ENCODE measurements at regions not wholly inside any gene's neighbourhood (a gene's known extent, or its start where the extent isn't known, plus 50 kb on each side); places are given as distances from the start of the nearest gene placed in this dataset.
A peak's percentile ranks its signal among the peaks of the same experiment; 100 is the strongest.

- no peak for TF ChIP-seq POLR2A (IDR thresholded peaks at IDR 0.05)
- no peak for TF ChIP-seq CTCF (IDR thresholded peaks at IDR 0.05)
- 91 to 95% methylated on average over 3 of the region's 3 CpGs for WGBS, 2 donors
- Histone ChIP-seq H3K36me3 (ENCODE audit: low read depth, missing control alignments) (no peaks in the 10 kb centered on the region), H3K27me3 (no peaks in the 10 kb centered on the region), H3K4me1 (no peaks in the 10 kb centered on the region), H3K4me3 (no peak overlapping the region), H3K27ac (no peak overlapping the region), H3K9me3 (no peaks in the 10 kb centered on the region)
- no peak for DNase-seq
- intact Hi-C loops (cut with DNase I; ENCODE audit: low total_unique reads), result no loop called here
Measured at GRCh38 chr6:140090871-140091270, 716.4 kb upstream of the CITED2 start.

GRCh38 chr6:140083375-140083774 lies 708.9 kb upstream of the CITED2 start:
- no peak overlapping the region for H3K27ac ChIP-seq
- intact Hi-C loops (cut with DNase I; ENCODE audit: low total_unique reads), result no loop called here

GRCh38 chr6:140082867-140083297 lies 708.4 kb upstream of the CITED2 start:
- Histone ChIP-seq H3K9me3 (no peaks in the 10 kb centered on the region), H3K4me1 (peaks cover 23% of the 10 kb centered on the region), H3K36me3 (ENCODE audit: low read depth, missing control alignments) (no peaks in the 10 kb centered on the region), H3K27me3 (no peaks in the 10 kb centered on the region), H3K27ac (no peak overlapping the region), H3K4me3 (no peak overlapping the region)
- intact Hi-C loops (cut with DNase I; ENCODE audit: low total_unique reads), result no loop called here
- DNase-seq, result peak; percentile 32
- 44 to 45% methylated on average over 1 of the region's 1 CpG for WGBS, 2 donors
- TF ChIP-seq CTCF (IDR thresholded peaks at IDR 0.05) (no peak), POLR2A (IDR thresholded peaks at IDR 0.05) (no peak)

More at GRCh38 chr6:140083375-140083774, 708.9 kb upstream of the CITED2 start:
- Histone ChIP-seq H3K4me3 (no peak overlapping the region), H3K27me3 (no peaks in the 10 kb centered on the region), H3K36me3 (ENCODE audit: low read depth, missing control alignments) (no peaks in the 10 kb centered on the region), H3K9me3 (no peaks in the 10 kb centered on the region), H3K4me1 (peaks cover 23% of the 10 kb centered on the region)
- whole genome bisulfite sequencing, 2 donors, result 89 to 90% methylated on average over 3 of the region's 3 CpGs
- no peak for DNase-seq
- TF ChIP-seq POLR2A (IDR thresholded peaks at IDR 0.05) (no peak), CTCF (IDR thresholded peaks at IDR 0.05) (no peak)

- no peaks in the 10 kb centered on the region for H3K36me3 ChIP-seq (ENCODE audit: low read depth, missing control alignments)
- 37 to 53% methylated on average over 5 of the region's 5 CpGs for WGBS, 2 donors
- intact Hi-C loops (cut with DNase I; ENCODE audit: low total_unique reads), result no loop called here
- H3K4me3 ChIP-seq, result no peak overlapping the region
- H3K4me1 ChIP-seq, result peaks cover 27% of the 10 kb centered on the region
- no peaks in the 10 kb centered on the region for H3K9me3 ChIP-seq
- H3K27ac ChIP-seq, result peak overlapping the region; percentile 74 to 82
- TF ChIP-seq CTCF (IDR thresholded peaks at IDR 0.05), result no peak
- TF ChIP-seq POLR2A (IDR thresholded peaks at IDR 0.05), result no peak
- no peaks in the 10 kb centered on the region for H3K27me3 ChIP-seq
- DNase-seq, result peak; percentile 68
Measured at GRCh38 chr6:140079328-140079727, 704.9 kb upstream of the CITED2 start.

- TF ChIP-seq POLR2A (IDR thresholded peaks at IDR 0.05), result no peak
- no peak for TF ChIP-seq CTCF (IDR thresholded peaks at IDR 0.05)
- intact Hi-C loops (cut with DNase I; ENCODE audit: low total_unique reads), result no loop called here
- WGBS, 2 donors, result 32 to 37% methylated on average over 3 of the region's 3 CpGs
- Histone ChIP-seq H3K36me3 (ENCODE audit: low read depth, missing control alignments) (no peaks in the 10 kb centered on the region), H3K27ac (peak overlapping the region; percentile 68 to 82), H3K4me3 (no peak overlapping the region), H3K9me3 (no peaks in the 10 kb centered on the region), H3K4me1 (peaks cover 27% of the 10 kb centered on the region), H3K27me3 (no peaks in the 10 kb centered on the region)
- DNase-seq, result no peak
Measured at GRCh38 chr6:140078561-140079125, 704.2 kb upstream of the CITED2 start.
